Stomach (tissue), 8 donors: ENCODE measurements at regions not wholly inside any gene's neighbourhood (a gene's known extent, or its start where the extent isn't known, plus 50 kb on each side); places are given as distances from the start of the nearest gene placed in this dataset.

Source experiments
- DNase-seq, 2 donors: peaks; one replicate each; pipeline versions ENCODE4 v3.0.0 to v3.0.0-alpha.2; 2013 to 2019
- H3K27ac ChIP-seq, 5 donors: fragments of 200-600 bp in 4 of 5; sonication (generic) in 4 of 5; one replicate each; pipeline ENCODE4 v1.5.1; 2013 to 2019; ENCODE audit warnings: mild to moderate bottlenecking in 1 of 5, moderate library complexity in 1 of 5
- H3K27me3 ChIP-seq, 3 donors: fragments of 200-600 bp; sonication (generic); one replicate each; pipeline ENCODE4 v1.5.1; 2017 to 2019; ENCODE audit warnings: mixed run types in 1 of 3
- H3K36me3 ChIP-seq, 4 donors: fragments of 200-600 bp; sonication (generic); 1 replicate in 3 of 4; 2 replicates in 1 of 4; pipeline ENCODE4 v1.5.1; 2016 to 2019
- H3K4me1 ChIP-seq, 4 donors: fragments of 200-600 bp; sonication (generic); one replicate each; pipeline ENCODE4 v1.5.1; 2016 to 2019
- H3K4me3 ChIP-seq, 4 donors: fragments of 200-600 bp; sonication (generic) in 3 of 4; one replicate each; pipeline ENCODE4 v1.5.1; 2016 to 2019; ENCODE audit warnings: mild to moderate bottlenecking in 1 of 4
- H3K9me3 ChIP-seq, 4 donors: fragments of 200-600 bp; sonication (generic); one replicate each; pipeline ENCODE4 v1.5.1; 2016 to 2019
- EP300 ChIP-seq: sonication (generic); formaldehyde crosslinking; IDR thresholded peaks from one replicate; pipeline ENCODE4 v1.6.1; 2017; ENCODE audit warnings: antibody characterized with exemption
- POLR2A ChIP-seq, 4 donors: fragments of 450-650 bp; IDR thresholded peaks; one replicate each; pipeline ENCODE4 v1.6.1; 2016; ENCODE audit warnings: antibody characterized with exemption in 4 of 4, control low read depth in 2 of 4, mild to moderate bottlenecking in 1 of 4, moderate library complexity in 1 of 4
- POLR2AphosphoS5 ChIP-seq, 3 donors: sonication (generic); formaldehyde crosslinking; IDR thresholded peaks; one replicate each; pipeline ENCODE4 v1.6.1; 2016; ENCODE audit warnings: antibody characterized with exemption in 3 of 3
- WGBS, 5 donors: extraction: QIAGEN DNeasy Blood & Tissue Kit in 3 of 5; methylation state at CpG; one replicate each; pipeline versions ENCODE4 v1.1.5 to v1.1.7; 2013 to 2018; 5-methylcytosine and 5-hydroxymethylcytosine counted together
- intact Hi-C: fragments of 100-400 bp; cut with DNase I; formaldehyde crosslinking; loops from one replicate; pipeline ENCODE4 v1.15.1; 2023; ENCODE audit warnings: low total_unique reads
- TF ChIP-seq, protein P1 (sequence below), 7 experiments: fragments of 450-650 bp in 4 of 7; fragments of 200-600 bp in 3 of 7; sonication (generic) in 3 of 7; IDR thresholded peaks; one replicate each; pipeline ENCODE4 v1.5.1; 2016 to 2019; ENCODE audit warnings: antibody characterized with exemption in 7 of 7, control low read depth in 2 of 7, mild to moderate bottlenecking in 1 of 7
- donor health status: healthy with polysubstance abuse.
- donor health status: Bipolar disorder and iron deficiency.
- donor health status: healthy.

DNA sequence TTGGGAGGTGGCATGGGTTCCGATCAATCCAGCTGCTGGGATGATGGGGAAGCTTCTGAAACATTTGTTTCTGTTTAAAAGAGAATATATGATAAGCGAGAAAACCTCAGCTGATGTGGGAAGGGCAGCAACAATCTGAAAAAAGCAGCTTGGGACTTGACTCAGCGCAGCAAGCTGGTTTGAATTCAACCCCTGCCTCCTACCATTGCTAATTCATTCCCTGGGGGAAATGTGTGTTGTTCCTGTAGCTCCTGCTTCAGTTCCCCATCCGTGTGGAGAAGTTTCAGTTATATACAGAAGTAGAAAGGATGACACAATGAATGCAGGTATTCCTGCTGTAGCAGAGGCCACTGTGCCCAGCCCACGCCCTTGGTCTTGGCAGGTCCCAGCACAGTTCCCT is 145.1 kb downstream of the NXNL2 start:
- Histone ChIP-seq H3K27me3 (no peaks in the 10 kb centered on the region), H3K27ac (no peak overlapping the region), H3K9me3 (no peaks in the 10 kb centered on the region), H3K4me3 (no peak overlapping the region), H3K4me1 (peaks cover 0 to 12% (median 0%) of the 10 kb centered on the region in 4 donors), H3K36me3 (no peaks in the 10 kb centered on the region)
- intact Hi-C loops = no loop called here
- no peak for DNase-seq
- TF ChIP-seq, protein P1, sequence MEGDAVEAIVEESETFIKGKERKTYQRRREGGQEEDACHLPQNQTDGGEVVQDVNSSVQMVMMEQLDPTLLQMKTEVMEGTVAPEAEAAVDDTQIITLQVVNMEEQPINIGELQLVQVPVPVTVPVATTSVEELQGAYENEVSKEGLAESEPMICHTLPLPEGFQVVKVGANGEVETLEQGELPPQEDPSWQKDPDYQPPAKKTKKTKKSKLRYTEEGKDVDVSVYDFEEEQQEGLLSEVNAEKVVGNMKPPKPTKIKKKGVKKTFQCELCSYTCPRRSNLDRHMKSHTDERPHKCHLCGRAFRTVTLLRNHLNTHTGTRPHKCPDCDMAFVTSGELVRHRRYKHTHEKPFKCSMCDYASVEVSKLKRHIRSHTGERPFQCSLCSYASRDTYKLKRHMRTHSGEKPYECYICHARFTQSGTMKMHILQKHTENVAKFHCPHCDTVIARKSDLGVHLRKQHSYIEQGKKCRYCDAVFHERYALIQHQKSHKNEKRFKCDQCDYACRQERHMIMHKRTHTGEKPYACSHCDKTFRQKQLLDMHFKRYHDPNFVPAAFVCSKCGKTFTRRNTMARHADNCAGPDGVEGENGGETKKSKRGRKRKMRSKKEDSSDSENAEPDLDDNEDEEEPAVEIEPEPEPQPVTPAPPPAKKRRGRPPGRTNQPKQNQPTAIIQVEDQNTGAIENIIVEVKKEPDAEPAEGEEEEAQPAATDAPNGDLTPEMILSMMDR (IDR thresholded peaks at IDR 0.05) = no peak
- TF ChIP-seq EP300 = no peak
- no peak for TF ChIP-seq POLR2A (IDR thresholded peaks at IDR 0.05)
- TF ChIP-seq POLR2AphosphoS5 (IDR thresholded peaks at IDR 0.05) = no peak
- 80 to 94% (median 91%) methylated on average over 5 of the region's 5 CpGs for WGBS, 5 donors

DNA sequence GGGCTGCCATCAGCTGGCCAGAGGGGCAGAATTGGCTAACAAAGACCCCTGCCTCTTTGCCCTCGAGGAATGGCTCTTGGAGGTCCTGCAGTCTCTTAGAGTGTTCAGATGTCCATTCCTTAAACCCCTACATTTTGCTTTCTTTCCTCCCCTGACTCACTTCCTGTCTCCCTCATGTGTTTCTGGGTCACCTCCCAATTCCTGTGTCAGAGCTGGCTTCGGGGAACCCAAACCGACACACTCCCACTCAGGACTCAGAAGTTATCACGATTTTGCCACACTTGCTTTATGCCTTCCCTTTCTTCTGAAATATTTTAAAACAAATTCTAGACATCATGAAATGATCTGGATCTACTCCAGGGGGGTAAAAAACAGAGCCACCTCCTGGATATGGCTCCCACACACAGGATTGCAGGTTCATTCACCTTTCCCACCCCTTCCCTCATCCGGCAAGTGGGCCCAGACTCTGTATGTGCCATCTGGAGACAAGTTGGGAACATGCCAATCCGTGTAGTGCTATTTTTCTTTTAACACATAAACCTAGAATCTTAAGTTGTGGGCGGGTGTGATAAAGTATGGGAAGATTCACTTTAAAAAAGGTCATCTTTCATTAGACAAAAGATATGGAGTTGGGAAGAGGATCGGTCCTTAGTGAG is 145.7 kb downstream of the NXNL2 start:
- Histone ChIP-seq H3K27me3 (no peaks in the 10 kb centered on the region), H3K27ac (no peak overlapping the region), H3K36me3 (no peaks in the 10 kb centered on the region), H3K9me3 (no peaks in the 10 kb centered on the region), H3K4me1 (peaks cover 0 to 12% (median 0%) of the 10 kb centered on the region in 4 donors), H3K4me3 (no peak overlapping the region)
- 80 to 91% (median 86%) methylated on average over 8 of the region's 8 CpGs for WGBS, 5 donors
- intact Hi-C loops = no loop called here
- TF ChIP-seq, protein P1 (IDR thresholded peaks at IDR 0.05) = no peak
- TF ChIP-seq POLR2AphosphoS5 (IDR thresholded peaks at IDR 0.05) (no peak), EP300 (no peak), POLR2A (IDR thresholded peaks at IDR 0.05) (no peak)
- DNase-seq = no peak

DNA sequence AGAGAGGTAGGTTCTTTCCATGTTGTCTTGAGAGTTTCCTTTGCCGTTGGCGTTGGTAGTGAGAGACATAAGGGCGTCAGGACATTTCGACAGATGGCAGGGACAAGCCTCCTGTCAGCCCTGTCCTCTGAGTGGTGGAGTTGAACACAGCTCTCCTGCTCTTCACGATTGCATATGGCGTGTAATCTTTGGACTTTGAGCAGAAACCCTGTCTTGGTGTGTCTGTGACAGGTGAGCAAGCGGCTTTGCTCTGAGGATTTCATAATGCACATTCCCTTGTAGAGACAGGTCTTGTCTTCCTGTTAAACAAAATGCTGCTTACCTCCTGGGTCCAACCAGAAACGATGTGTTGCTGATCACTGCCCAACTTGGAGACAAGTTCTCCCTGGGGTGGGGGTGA is 146.5 kb downstream of the NXNL2 start:
- no peak overlapping the region for H3K27ac ChIP-seq
- TF ChIP-seq EP300 (no peak), POLR2A (IDR thresholded peaks at IDR 0.05) (no peak), POLR2AphosphoS5 (IDR thresholded peaks at IDR 0.05) (no peak)
- TF ChIP-seq, protein P1 (IDR thresholded peaks at IDR 0.05) = no peak
- intact Hi-C loops = no loop called here
- DNase-seq = no peak
- no peaks in the 10 kb centered on the region for H3K27me3 ChIP-seq
- no peaks in the 10 kb centered on the region for H3K9me3 ChIP-seq
- peaks cover 0 to 12% (median 0%) of the 10 kb centered on the region in 4 donors for H3K4me1 ChIP-seq
- H3K36me3 ChIP-seq = no peaks in the 10 kb centered on the region
- H3K4me3 ChIP-seq = no peak overlapping the region
- WGBS, 5 donors = 77 to 94% (median 80%) methylated on average over 8 of the region's 8 CpGs

DNA sequence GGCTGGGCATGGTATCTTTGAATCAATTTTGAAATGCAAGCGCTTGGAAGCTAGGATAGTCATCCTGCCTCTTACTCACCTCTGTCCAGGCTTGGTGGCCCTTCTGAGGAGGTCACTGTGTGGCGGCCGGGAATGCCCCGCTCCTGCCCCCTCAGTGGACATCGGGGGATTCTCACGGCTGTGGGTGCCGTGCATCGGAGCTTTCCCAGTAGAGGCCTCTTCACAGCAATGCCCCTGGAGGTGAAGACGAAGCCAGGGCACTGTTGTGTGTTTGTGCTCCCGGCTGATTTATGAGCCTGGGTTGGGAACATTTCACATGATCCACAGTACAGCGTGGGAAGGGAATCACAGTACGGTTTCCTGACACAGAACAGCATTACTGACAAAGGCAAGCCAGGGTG is 147.5 kb downstream of the NXNL2 start:
- peak in 2 of 3 donors; percentile 13 to 42 for TF ChIP-seq POLR2AphosphoS5 (IDR thresholded peaks at IDR 0.05)
- no peak for TF ChIP-seq EP300
- intact Hi-C loops = no loop called here
- peak in 1 of 2 donors; percentile 36 for DNase-seq
- Histone ChIP-seq H3K4me3 (no peak overlapping the region), H3K27ac (peak overlapping the region in 2 of 5 donors; percentile 27 to 54), H3K9me3 (no peaks in the 10 kb centered on the region), H3K4me1 (peaks cover 0 to 12% (median 0%) of the 10 kb centered on the region in 4 donors), H3K36me3 (no peaks in the 10 kb centered on the region), H3K27me3 (no peaks in the 10 kb centered on the region)
- 71 to 88% (median 81%) methylated on average over 12 of the region's 12 CpGs for WGBS, 5 donors

DNA sequence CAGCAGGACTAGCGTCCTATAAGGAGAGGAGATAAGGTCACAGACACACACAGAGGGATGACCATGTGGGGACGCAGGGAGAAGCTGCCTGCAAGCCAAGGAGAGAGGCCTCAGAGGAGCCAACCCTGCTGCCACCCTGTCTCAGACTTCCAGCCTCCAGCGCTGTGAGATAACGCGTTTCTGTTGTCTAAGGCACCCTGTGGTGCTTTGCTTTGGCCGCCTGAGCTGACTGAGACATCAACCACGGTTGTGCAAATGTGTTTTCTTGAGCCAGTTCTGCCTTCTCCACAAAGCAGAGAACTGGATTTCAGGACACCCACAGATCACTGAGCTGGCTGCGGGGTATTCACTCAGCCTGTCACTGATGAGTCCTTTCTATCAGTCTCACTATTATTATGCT is 149.1 kb downstream of the NXNL2 start:
- DNase-seq = no peak
- H3K9me3 ChIP-seq = no peaks in the 10 kb centered on the region
- H3K27me3 ChIP-seq = no peaks in the 10 kb centered on the region
- 81 to 90% (median 85%) methylated on average over 8 of the region's 8 CpGs for WGBS, 5 donors
- H3K4me1 ChIP-seq = peaks cover 0 to 12% (median 0%) of the 10 kb centered on the region in 4 donors
- no peak overlapping the region for H3K27ac ChIP-seq
- TF ChIP-seq EP300 (no peak), POLR2AphosphoS5 (IDR thresholded peaks at IDR 0.05) (no peak), POLR2A (IDR thresholded peaks at IDR 0.05) (no peak)
- TF ChIP-seq, protein P1 (IDR thresholded peaks at IDR 0.05) = no peak
- H3K4me3 ChIP-seq = no peak overlapping the region
- no peaks in the 10 kb centered on the region for H3K36me3 ChIP-seq
- intact Hi-C loops = no loop called here
